Stimulated activated CD8-positive, alpha-beta memory T cell treated with anti-CD3 and anti-CD28 coated beads, Interleukin-7, amount 100 ng/mL, for 24 hours (primary cell): ENCODE measurements at regions not wholly inside any gene's neighbourhood (a gene's known extent, or its start where the extent isn't known, plus 50 kb on each side); places are given as distances from the start of the nearest gene placed in this dataset.

Experiments used
- DNase-seq: peaks from one replicate; pipeline ENCODE4 v3.0.0-alpha.2; 2020; ENCODE audit warnings: low read depth

DNA sequence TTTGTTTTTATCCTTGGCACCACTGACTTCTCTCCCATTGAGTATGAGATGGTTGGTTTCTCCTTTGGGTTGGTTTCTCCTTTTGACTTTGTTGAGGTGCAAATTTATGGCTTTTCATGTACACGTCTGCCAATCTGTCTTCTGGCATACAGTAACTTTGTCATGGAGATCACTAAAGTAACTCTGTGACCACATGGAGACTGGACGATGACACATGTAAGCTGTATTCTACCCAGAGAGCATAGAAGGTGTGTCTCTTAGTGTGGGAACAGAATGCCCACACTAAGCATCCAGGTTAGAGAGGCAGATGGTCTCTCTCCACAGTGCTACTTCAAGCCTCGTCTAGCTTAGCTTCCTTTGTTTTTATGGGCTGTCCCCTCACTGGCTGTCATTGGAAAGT is 897.5 kb downstream of the SUCLG1 start:
- DNase-seq: no peak

DNA sequence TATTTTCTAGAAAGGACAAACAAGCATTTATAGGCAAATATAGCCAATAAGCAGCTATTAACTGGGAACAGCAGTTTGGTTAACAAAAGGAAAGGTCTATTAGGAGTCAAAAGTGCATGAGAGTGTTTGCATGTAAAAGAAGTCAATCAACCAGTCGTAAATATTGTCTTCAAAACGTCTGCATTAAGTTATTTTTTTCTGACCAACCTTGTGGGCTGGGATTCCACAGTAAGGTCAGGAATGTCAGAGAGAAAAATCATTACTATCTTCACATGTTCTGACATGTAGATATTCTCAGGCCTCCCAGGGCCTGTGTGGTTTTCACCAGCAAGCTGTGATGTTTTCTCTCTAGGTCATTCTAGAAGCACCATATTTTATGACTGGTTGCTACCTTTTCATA is 922.5 kb downstream of the SUCLG1 start:
- no peak for DNase-seq

DNA sequence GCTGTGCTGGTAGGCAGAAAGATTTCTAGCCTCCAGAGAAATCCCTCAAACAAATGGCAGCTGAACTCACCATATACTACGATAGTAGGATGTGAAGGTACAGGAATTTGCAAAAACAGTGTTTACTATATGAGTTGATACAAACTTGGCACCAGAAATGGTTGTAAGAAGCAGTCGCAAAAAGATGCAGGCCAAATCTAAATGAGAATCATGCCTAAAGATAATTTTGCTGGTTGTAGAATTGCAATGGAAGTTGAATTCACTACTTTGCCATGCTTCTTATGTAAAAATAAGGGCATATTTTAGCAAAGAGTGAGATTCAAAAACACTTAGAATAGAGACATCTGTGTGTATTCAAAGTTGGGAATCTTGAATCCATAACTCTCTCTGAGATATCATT is 924.7 kb downstream of the SUCLG1 start:
- DNase-seq: no peak

DNA sequence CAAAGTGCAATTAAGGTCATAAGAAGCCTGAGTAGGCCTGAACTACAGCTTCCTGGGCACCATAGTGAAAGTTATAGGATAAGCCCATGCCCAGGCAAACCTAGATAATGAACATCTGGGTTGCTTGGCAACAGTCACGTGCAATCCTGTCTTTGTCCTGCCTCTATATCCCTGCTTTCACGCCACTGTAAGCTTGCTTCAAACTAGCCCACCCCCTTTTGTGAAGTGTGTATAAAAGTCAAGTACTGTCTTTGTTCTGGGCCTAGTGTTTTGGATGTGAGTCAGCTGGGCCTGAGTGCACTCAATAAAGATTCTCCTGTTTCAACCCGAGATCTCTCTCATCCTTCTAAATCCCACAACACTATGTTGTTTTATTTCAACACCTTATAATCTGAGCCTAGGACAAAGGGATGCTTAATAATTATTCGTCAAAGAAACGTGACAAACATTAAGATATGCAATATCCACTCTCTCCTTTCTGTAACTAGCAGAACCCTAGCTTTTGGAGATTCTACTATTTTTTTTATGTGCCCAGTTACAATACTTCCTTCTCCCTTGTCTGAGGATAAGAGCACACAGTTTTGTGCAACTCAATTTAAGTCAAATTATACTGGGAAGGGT is 927.8 kb downstream of the SUCLG1 start:
- no peak for DNase-seq

DNA sequence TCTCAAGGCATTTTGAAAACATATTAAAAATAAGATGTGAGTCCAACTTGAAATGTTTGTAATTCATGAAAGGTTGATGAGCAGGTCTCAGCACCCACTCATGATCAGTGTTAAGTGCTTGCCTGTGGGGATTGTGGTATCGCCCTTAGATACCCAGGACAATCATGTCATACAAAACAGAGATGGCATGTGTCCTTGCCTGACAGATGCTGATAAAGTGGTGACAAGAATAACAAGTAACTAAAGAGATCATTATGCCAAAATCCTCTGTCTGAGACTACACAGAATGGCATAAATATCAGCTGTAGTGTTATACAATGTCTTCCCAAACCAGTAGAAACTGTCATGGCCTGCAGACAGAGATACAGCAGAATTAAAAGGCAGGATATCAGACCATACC is 930.3 kb downstream of the SUCLG1 start:
- no peak for DNase-seq

DNA sequence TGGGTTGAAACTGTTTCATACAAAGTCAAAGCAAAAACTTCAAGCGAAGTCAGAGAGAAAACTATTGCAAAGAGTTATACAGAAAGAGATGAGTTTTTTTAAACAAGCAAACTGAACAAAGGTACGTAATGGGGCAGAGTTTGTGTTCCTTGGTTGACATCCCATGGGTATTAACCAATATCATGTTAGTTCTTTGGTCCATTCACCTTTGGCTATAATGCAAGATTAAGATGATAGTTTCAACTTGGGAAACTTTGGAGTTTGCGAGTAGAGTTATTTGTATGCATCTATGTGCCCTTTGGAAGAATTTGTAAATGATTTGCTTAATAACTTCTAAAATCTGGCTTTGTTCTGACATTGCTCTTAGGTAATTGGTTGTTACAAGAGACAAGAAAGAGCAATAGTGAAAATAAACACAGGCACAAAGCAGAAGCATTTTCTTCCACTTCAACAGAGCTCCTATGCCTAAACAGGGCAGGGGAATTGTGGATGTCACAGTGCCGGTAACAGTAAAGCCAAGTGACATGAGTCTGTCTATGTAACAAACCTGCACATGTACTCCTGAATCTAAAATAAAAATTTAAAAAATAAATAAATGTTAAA is 936.1 kb downstream of the SUCLG1 start:
- DNase-seq: no peak

DNA sequence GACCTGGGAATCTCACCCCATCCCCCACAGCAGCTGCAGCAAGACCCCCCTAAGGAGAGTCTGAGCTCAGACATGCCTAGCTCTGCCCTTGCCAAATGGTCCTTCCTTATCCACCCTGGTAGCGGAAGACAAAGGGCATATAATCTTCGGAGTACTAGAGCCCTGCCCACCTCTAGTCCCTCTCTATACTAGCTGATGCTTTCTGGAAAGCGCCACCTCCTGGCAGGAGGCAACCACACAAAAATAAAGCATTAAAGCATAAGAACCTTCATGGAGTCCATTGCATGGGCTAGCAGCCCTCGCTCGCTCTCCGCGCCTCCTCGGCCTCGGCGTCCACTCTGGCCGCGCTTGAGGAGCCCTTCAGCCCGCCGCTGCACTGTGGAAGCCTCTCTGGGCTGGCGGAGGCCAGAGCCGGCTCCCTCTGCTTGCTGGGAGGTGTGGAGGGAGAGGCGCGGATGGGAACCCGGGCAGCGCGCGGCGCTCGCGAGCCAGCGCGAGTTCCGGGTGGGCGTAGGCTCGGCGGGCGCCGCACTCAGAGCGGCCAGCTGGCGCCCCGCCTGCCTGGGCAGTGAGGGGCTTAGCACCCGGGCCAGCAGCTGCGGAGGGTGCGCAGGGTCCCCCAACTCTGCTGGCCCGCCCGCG is 941.2 kb downstream of the SUCLG1 start:
- no peak for DNase-seq

DNA sequence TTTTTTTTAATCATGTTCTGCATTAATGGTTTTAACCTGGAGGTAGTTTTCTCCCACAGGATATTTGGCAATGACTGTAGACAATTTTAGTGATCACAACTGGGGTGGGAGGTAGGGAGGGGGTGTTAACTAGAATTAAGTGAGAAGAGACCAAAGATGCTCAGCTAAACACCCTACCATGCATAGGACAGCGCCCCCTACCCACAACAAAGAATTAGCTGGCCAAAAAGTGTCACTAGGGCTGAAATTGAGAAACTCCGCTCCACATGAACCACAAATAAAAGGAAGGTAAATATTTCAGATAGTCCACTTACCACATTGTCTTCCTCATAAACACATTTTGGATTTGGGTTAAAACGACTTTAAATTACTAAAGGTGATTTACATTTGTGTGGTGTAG is 942.6 kb downstream of the SUCLG1 start:
- no peak for DNase-seq

DNA sequence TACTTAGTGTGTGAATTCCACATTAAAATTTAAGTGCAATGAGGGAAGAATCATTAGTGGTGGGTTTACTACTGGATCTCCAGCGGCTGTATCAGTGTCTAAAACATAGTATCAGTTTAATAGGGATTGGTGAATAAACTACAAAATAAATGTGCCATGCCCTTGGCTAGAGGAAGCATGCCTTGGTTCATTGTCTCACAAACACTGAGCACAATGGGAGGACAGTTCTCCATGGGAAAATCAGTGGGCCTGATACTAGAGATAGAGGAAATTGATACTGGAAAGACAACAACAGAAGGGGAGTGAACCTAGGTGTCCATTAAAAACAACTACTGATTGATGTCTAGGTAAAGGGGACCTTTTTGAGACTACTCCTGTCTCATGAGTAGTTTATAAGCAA is 971.6 kb downstream of the SUCLG1 start:
- DNase-seq: no peak

DNA sequence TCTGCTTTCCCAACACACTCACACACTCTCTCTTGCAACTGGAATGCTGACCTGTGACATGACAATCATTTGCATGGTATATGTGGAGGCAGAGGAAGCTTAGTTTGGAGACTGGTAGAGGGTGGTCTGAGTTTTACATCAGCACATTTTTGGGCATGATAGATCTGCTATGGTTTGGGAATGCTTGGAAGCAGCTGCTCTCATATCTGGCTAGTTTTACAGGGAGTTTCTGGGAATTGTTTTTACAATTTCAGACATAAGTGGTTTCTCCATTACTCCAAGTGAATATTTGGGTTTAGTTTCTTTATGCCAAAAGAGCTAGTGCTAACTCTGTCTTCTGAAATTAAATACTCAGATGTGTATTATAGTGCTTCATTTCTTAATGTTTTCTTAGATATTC is 977.6 kb downstream of the SUCLG1 start:
- DNase-seq: no peak

DNA sequence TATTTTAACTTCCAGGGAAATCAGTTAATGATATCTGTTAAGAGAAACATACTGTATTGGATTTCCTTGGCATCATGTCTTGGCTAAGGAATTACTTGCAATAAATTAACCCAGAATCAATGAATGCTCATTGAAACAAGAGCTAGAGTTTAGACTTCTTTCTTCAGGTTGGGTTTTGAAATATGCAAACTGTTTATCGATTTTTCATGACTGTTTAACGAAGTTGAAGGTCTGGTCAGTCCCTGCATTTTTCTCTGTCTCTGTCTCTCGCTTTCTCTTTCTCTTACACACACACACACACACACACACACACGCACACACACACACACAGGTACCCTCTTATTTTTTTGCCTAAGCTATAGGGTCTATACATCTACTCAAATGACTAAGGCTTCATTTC is 981.0 kb downstream of the SUCLG1 start:
- no peak for DNase-seq

DNA sequence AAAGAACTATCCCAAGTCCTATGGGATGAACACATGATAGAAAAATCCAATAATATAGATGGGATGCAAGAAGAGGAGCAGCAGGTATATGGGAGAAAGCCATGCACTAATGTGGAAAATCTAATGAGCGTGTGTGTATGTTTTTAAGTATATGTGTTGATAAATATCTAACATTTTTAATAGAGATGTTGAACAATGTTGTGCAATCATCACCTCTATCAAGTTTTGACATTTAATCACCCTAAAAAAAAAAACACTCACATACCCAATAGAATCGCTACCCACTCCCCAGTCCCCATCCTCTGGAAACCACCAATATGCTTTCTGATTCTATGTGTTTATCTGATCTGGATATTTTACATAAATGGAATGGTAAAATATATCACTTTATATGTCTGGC is 983.7 kb downstream of the SUCLG1 start:
- no peak for DNase-seq

DNA sequence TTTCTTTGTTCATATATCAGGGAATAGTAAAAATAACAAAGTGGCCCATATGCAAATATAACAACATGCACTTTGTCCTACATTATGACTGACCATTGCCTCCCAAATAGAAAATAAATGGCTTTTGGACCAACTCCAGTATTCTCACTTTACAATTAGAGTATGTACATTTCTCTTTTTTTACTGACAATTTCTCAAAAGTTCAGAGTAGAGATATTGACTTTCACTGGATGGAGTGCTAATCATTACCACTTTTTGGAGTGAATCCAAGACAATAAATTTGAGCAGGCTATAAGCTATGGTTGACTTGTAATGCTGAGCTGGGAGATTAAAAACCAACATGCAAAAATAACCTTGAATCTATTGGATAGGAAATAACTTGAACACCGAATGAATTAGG is 987.4 kb downstream of the SUCLG1 start:
- no peak for DNase-seq

DNA sequence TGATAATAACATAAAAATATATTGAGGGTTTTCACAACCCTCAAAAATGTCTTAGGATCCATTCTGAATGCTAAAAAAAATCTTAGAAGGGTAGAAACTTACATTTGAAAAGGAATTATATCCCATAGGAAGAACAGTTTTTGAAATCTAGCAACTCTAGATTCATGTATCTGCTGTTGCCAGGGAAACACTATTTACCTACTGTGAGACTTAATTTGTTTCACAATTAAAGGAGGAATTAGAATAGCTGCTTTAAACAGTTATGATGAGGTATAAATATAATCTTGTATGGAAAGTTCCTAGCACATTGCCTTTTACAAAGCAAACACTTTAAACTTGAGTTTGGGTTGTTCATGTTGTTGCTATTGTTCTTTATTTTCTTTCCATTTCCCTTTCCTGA is 988.2 kb downstream of the SUCLG1 start:
- DNase-seq: no peak

DNA sequence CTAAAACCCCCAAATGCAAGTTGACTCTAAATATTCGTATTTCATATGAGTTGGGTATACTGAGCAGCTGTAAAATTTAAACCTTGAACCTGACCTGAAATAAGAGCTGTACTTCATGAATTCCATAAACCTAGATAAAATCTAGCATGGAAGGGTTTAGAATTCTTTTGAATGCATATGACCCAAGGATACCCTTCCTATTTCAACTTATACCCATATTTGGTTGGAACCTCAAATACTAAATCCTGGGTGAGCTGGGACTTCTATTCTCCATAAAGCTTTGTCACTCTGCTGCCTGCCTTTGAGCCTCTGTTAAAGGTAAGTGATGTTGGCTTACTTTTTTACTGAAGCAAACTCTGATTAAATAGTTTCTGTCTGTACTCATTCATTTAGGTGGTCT is 994.6 kb downstream of the SUCLG1 start:
- no peak for DNase-seq

DNA sequence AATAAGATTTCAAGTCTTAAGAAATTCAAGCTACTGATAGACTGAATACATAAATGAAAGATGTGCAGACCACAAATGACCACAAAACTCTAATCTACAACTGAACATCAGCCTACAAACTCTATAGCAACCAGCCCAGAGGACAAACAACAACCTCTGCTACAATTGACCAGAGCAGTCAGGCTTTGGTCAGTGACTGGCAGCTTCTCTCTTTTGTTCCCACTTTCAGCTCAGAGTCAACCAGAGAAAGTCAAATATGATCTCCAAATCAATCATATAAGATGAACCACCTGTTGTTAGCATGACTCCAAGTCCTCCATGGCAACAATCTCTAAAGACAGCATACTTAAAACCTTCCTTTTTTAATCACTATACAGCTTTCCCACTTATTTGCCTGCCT is 996.2 kb downstream of the SUCLG1 start:
- no peak for DNase-seq

DNA sequence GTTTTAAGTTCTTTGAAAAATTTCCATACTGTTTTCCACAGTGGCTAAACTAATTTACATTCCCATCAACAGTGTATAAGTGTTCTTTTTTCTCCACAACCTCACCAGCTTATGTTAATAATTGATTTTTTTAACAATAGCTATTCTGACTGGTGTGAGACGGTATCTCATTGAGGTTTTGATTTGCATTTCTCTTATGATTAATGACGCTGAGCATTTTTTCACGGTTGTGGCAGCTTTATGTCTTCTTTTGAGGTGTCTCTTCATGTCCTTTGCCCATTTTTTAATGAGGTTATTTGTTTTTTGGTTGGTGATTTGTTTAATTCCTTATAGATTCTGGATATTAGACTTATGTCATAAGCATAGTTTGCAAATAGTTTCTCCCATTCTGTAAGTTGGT is 997.9 kb downstream of the SUCLG1 start:
- no peak for DNase-seq

DNA sequence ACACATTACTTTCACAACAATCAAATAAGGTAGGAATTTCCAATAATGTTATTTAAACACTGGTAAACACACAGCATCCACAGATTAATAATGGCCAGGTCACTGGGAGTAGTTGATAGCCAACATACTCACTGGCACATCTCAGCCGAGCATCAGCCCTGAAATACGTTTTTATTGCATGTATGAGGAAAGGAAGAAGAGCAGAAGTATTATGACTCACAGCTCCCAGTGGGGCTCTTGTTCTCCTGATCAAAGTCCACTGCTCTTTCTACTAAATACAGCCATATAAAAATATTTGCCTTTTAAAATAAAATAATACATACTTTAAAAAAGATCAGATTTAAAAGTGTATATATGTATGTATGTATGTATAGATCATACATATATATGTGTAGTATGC is 999.6 kb downstream of the SUCLG1 start:
- no peak for DNase-seq

DNA sequence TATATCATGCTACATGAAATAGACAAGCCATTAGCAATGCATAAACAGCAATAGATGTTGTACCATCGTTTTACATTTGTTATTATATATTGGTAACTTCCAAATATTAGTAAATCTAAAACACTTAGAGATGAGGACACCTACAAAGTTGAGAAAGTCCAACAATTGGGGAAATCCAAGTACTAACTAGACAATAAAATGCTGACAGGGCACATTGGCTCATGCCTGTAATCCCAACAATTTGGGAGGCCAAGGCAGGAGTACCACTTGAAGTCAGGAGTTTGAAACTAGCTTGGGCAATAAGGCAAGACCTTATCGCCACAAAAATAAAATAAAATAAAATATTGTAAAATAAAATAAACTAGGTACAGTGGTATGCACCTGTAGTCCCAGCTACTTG is 1023.1 kb downstream of the SUCLG1 start:
- no peak for DNase-seq

DNA sequence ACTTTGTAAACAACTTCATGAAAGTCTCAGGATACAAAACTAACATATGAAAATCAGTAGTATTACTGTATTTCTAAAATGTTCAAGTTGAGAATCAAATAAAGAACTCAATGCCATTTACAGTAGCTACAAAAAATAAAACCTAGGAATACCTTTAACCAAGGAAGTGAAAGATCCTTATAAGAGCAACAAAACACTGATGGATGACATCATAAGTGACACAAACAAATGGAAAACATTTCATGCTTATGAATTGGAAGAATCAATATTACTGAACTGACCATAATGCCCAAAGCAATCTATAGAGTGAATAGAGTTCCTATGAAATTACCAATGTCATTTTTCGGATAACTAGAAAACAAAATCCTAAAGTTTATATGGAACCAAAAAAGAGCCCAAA is 1038.1 kb downstream of the SUCLG1 start:
- DNase-seq: no peak

DNA sequence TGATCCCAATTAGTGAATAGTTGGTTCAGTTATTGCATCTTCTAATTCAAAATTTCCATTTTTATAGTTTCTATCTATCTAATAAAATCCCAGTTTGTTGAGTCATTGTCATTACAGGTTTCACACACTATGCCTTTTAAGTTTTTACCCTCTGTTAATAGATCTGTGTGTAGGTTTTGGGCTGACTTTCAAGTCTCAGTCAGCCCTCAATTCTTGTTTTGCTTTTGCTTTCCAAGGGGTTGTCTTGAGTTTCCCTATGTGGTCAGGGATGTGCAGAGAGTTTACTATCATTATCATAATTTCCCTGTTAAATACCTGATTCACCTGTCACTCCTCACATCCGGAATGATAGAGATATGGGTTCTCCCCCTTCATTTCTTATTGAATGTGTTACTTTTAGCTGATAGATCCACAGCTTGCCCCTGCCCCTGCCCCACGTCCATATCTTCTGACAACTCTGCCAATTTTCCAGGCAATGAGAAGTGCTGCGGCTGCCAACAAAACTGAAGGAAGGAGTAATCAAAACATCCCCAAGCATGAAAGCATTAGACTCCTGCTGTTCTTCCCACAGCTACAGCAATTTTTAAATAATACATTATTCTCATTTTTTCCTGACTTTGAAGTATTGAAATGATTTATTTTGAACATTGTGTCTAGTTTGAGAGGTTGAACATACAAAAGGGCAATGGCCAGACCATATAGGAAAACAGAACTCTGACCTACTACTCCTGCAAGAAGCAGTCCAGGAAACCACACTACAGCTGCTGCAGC is 1064.8 kb downstream of the SUCLG1 start:
- no peak for DNase-seq

DNA sequence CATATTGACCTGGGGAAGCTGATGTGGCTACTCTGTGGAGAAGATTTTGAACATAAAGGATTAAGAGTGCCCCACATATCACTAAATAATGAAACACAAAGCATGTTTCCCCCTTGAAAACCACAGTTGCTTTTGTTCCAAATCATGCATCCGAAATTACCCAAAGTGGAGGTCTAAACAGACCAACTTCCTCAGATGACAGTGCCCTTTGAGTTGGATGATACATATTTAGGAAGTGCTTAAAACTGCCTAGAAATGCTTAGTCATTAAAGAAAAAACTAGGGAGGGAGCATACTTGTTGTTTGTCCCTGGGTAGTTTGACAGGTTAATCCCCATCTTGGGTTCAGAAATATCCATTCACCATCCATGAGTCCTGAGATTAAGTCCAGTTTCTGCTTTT is 1070.3 kb downstream of the SUCLG1 start:
- DNase-seq: no peak

DNA sequence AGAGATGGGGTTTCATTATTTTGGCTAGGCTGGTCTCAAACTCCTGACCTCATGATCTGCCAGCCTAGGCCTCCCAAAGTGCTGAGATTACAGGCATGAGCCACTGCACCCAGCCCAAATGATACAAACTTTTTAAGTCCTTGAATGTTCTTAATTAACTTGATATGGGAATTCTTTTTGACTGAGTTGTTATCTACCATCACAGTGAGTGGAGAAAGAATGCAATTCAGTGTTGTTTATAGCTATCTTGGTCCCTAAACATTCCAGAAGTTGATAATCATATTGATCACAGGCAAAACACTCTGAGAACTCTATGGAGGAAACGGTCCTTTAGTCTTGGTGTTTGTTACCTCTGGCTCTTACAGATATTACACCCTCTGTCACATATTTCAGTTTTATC is 1072.5 kb downstream of the SUCLG1 start:
- no peak for DNase-seq
